ENCODE measurements at regions not wholly inside any gene's neighbourhood (a gene's known extent, or its start where the extent isn't known, plus 50 kb on each side); places are given as distances from the start of the nearest gene placed in this dataset.

DNA sequence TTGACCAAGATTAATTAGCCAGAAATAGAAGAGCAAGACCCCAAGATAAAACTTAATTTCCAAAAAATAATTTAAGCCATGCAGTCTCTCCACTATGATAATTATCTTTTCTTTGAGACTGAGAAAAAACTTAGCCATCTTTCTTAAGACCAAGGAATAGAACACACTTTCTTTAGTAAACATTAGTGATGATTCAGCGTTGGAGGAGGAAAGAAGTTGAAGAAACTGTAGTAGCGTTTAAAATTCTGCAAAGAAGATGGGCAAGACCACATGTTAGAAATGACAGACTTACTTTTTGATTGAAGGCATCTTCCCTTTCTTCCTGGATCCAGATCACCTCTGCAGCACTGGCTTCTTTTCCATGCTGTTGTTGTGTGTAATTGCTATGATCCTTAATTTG is 124.8 kb upstream of the RASSF8 start:
- Histone ChIP-seq H3K36me3 (replicated peaks in 1 of 2) (no peaks in the 10 kb centered on the region), H3K27me3 (no peaks in the 10 kb centered on the region), H3K27ac (no peak overlapping the region), H3K4me3 (no peak overlapping the region), H3K9me3 (replicated peaks in 1 of 3) (no peaks in the 10 kb centered on the region), H3K4me1 (replicated peaks in 1 of 2) (no peaks in the 10 kb centered on the region)
- intact Hi-C loops (cut with DNase I), result no loop called here
- no peak for DNase-seq
- 86 to 97% (median 89%) methylated on average over 2 of the region's 2 CpGs for WGBS, 4 donors
- TF ChIP-seq, protein P1, sequence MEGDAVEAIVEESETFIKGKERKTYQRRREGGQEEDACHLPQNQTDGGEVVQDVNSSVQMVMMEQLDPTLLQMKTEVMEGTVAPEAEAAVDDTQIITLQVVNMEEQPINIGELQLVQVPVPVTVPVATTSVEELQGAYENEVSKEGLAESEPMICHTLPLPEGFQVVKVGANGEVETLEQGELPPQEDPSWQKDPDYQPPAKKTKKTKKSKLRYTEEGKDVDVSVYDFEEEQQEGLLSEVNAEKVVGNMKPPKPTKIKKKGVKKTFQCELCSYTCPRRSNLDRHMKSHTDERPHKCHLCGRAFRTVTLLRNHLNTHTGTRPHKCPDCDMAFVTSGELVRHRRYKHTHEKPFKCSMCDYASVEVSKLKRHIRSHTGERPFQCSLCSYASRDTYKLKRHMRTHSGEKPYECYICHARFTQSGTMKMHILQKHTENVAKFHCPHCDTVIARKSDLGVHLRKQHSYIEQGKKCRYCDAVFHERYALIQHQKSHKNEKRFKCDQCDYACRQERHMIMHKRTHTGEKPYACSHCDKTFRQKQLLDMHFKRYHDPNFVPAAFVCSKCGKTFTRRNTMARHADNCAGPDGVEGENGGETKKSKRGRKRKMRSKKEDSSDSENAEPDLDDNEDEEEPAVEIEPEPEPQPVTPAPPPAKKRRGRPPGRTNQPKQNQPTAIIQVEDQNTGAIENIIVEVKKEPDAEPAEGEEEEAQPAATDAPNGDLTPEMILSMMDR (IDR thresholded peaks at IDR 0.05), result no peak
- no peak for TF ChIP-seq POLR2A (IDR thresholded peaks at IDR 0.05)

DNA sequence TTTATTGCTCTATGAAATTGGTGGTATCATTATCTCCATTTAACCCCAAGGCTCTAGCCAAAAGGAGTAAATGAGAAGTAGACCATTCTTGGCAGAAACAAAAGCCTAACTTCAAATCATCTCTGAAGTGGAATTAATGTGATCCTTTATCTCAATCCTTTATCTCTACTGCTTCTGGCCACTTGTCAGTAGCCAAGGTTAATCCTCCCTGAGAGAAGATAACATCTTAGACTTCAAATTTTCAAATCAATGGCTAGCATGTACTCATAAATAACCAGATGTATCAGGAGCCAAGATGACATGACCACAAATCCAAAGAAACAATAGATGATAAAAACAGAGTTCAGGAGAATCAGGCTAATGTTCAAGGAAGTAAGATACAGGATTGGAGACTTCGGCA is 123.1 kb upstream of the RASSF8 start:
- H3K27me3 ChIP-seq, result no peaks in the 10 kb centered on the region
- 42 to 50% (median 46%) methylated on average over 1 of the region's 1 CpG for WGBS, 4 donors
- intact Hi-C loops (cut with DNase I), result no loop called here
- no peak overlapping the region for H3K27ac ChIP-seq
- DNase-seq, result no peak
- no peak overlapping the region for H3K4me3 ChIP-seq
- no peak for TF ChIP-seq POLR2A (IDR thresholded peaks at IDR 0.05)
- TF ChIP-seq, protein P1 (IDR thresholded peaks at IDR 0.05), result no peak
- H3K4me1 ChIP-seq (replicated peaks in 1 of 2), result no peaks in the 10 kb centered on the region
- no peaks in the 10 kb centered on the region for H3K9me3 ChIP-seq (replicated peaks in 1 of 3)
- H3K36me3 ChIP-seq (replicated peaks in 1 of 2), result no peaks in the 10 kb centered on the region

GRCh38 chr12:25838007-25838406 is 120.5 kb upstream of the RASSF8 start:
- Histone ChIP-seq H3K4me1 (replicated peaks in 1 of 2) (no peaks in the 10 kb centered on the region), H3K9me3 (replicated peaks in 1 of 3) (no peaks in the 10 kb centered on the region), H3K4me3 (no peak overlapping the region), H3K36me3 (replicated peaks in 1 of 2) (no peaks in the 10 kb centered on the region), H3K27me3 (no peaks in the 10 kb centered on the region), H3K27ac (no peak overlapping the region)
- DNase-seq, result no peak
- no peak for TF ChIP-seq POLR2A (IDR thresholded peaks at IDR 0.05)
- TF ChIP-seq, protein P1 (IDR thresholded peaks at IDR 0.05), result no peak
- intact Hi-C loops (cut with DNase I), result no loop called here
- 80 to 85% (median 84%) methylated on average over 3 of the region's 3 CpGs for WGBS, 4 donors

GRCh38 chr12:25839470-25839869 is 119.0 kb upstream of the RASSF8 start:
- Histone ChIP-seq H3K9me3 (replicated peaks in 1 of 3) (no peaks in the 10 kb centered on the region), H3K4me1 (replicated peaks in 1 of 2) (no peaks in the 10 kb centered on the region), H3K4me3 (no peak overlapping the region), H3K27ac (no peak overlapping the region), H3K27me3 (peaks cover 4% of the 10 kb centered on the region), H3K36me3 (replicated peaks in 1 of 2) (no peaks in the 10 kb centered on the region)
- DNase-seq, result no peak
- 55 to 71% (median 61%) methylated on average over 2 of the region's 2 CpGs for WGBS, 4 donors
- intact Hi-C loops (cut with DNase I), result no loop called here
- TF ChIP-seq, protein P1 (IDR thresholded peaks at IDR 0.05), result no peak
- TF ChIP-seq POLR2A (IDR thresholded peaks at IDR 0.05), result no peak

Data from adrenal gland (tissue), 9 donors.